Kidney epithelial cell (primary cell): ENCODE measurements at regions not wholly inside any gene's neighbourhood (a gene's known extent, or its start where the extent isn't known, plus 50 kb on each side); places are given as distances from the start of the nearest gene placed in this dataset.

Experiments
- DNase-seq: peaks from one replicate; pipeline ENCODE4 v3.0.0-alpha.2; 2010; ENCODE audit warnings: low read depth
- H3K27me3 ChIP-seq: 2 replicates; pipeline ENCODE4 v1.6.0; 2011; ENCODE audit warnings: low read length; ENCODE audit not compliant: control insufficient read depth, insufficient read depth
- H3K36me3 ChIP-seq: 2 replicates; pipeline ENCODE4 v1.5.1; 2011; ENCODE audit warnings: low read length; ENCODE audit not compliant: control insufficient read depth, insufficient read depth
- H3K4me3 ChIP-seq: 2 replicates; pipeline ENCODE4 v1.5.1; 2011; ENCODE audit warnings: low read depth, mild to moderate bottlenecking, control low read depth, low read length
- TF ChIP-seq, protein P1 (sequence below): IDR thresholded peaks from 2 replicates; pipeline ENCODE4 v1.5.1; 2011; ENCODE audit warnings: mild to moderate bottlenecking, moderate library complexity, low read length, control low read depth, inconsistent platforms; ENCODE audit not compliant: insufficient read depth, poor library complexity, severe bottlenecking

GRCh38 chr13:105974380-105974779 lies 561.1 kb downstream of the EFNB2 start:
- no peaks in the 10 kb centered on the region for H3K36me3 ChIP-seq
- no peaks in the 10 kb centered on the region for H3K27me3 ChIP-seq
- DNase-seq, result no peak
- no peak overlapping the region for H3K4me3 ChIP-seq
- TF ChIP-seq, protein P1, sequence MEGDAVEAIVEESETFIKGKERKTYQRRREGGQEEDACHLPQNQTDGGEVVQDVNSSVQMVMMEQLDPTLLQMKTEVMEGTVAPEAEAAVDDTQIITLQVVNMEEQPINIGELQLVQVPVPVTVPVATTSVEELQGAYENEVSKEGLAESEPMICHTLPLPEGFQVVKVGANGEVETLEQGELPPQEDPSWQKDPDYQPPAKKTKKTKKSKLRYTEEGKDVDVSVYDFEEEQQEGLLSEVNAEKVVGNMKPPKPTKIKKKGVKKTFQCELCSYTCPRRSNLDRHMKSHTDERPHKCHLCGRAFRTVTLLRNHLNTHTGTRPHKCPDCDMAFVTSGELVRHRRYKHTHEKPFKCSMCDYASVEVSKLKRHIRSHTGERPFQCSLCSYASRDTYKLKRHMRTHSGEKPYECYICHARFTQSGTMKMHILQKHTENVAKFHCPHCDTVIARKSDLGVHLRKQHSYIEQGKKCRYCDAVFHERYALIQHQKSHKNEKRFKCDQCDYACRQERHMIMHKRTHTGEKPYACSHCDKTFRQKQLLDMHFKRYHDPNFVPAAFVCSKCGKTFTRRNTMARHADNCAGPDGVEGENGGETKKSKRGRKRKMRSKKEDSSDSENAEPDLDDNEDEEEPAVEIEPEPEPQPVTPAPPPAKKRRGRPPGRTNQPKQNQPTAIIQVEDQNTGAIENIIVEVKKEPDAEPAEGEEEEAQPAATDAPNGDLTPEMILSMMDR, result no peak

- TF ChIP-seq, protein P1, result no peak
- Histone ChIP-seq H3K27me3 (no peaks in the 10 kb centered on the region), H3K36me3 (no peaks in the 10 kb centered on the region), H3K4me3 (no peak overlapping the region)
- DNase-seq, result no peak
Observed at GRCh38 chr13:105972811-105973590, 562.5 kb downstream of the EFNB2 start.

GRCh38 chr13:105972306-105972721 lies 563.1 kb downstream of the EFNB2 start:
- TF ChIP-seq, protein P1, result no peak
- Histone ChIP-seq H3K36me3 (no peaks in the 10 kb centered on the region), H3K4me3 (no peak overlapping the region), H3K27me3 (no peaks in the 10 kb centered on the region)
- DNase-seq, result no peak

DNA sequence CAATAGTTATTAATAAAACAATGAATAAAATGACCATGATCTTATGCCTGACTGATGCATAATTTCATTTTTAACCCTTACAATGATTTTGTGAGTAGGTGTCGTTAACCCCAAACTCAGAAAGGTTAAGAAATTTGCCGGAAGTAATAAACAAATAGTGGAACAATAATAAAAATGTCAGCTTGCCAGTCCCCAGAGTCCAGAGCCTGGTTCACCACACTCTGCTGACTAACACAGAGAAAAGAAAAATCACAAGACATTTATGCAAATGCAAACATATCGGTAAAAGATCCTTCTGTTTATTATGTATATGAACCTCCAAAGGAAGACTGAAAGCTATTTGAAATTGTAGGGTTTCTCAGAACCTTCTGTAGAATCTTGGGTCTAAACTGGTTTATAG lies 563.7 kb downstream of the EFNB2 start:
- no peak for DNase-seq
- no peak overlapping the region for H3K4me3 ChIP-seq
- H3K27me3 ChIP-seq, result no peaks in the 10 kb centered on the region
- TF ChIP-seq, protein P1, result no peak
- H3K36me3 ChIP-seq, result no peaks in the 10 kb centered on the region

DNA sequence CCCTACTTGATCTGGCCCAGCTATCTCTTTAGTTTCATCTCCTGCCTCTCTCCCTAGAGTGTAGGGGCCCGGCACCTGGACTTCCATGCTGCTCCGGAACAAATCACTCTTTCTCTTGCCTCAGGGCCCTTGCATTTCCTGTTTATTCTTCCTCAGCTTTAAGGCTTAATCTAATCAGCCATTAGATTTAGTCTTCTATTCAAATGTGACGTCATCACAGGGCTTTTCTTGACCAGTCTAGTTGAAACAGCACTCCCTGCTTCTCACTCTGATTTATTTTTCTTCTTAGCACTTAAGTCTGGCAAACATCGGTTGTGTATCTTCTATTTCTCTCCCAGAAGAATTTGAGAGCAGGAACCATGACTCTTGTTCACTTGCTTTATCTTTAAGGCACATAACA lies 564.1 kb downstream of the EFNB2 start:
- Histone ChIP-seq H3K4me3 (no peak overlapping the region), H3K27me3 (no peaks in the 10 kb centered on the region), H3K36me3 (no peaks in the 10 kb centered on the region)
- no peak for DNase-seq
- TF ChIP-seq, protein P1, result no peak

- no peak overlapping the region for H3K4me3 ChIP-seq
- DNase-seq, result peak; percentile 81
Observed at GRCh38 chr13:105969761-105970160, 565.7 kb downstream of the EFNB2 start.

More at GRCh38 chr13:105969761-105970160, 565.7 kb downstream of the EFNB2 start:
- Histone ChIP-seq H3K27me3 (no peaks in the 10 kb centered on the region), H3K36me3 (no peaks in the 10 kb centered on the region)
- TF ChIP-seq, protein P1, result no peak
